ENCODE measurements at regions not wholly inside any gene's neighbourhood (a gene's known extent, or its start where the extent isn't known, plus 50 kb on each side); places are given as distances from the start of the nearest gene placed in this dataset.
A peak's percentile ranks its signal among the peaks of the same experiment; 100 is the strongest.

DNA sequence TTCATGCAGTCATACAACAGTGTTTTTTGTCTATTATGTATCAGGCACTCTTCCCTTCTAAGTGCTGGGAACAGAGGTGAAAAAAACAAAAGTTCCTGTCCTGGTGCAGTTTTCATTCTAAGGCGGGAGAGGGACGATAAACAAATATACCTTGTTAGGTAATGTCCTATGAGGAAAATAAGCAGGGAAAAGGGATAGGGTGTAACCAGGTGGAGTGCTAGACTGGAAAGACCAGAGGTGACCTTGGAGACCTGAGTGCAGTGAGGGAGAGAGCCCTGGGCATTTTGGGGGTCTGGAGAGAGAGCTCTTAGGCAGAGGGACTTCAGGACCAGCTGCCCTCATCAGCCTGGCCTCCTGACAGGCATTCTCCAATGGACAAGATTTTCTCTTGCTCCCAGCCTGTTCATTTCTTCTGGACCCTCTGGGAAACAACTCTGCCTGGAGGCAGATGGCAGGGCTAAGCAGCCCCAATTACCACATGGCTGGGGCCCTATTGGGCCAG is 97.2 kb upstream of the TJP1 start:
- H3K27me3 Mint-ChIP-seq (ENCODE audit: unreplicated experiment): no peaks in the 10 kb centered on the region
- H3K4me1 Mint-ChIP-seq (ENCODE audit: unreplicated experiment): peaks cover 35% of the 10 kb centered on the region
- DNase-seq (ENCODE audit: extremely low spot score, unreplicated experiment): no peak
- no peaks in the 10 kb centered on the region for H3K9me3 Mint-ChIP-seq (ENCODE audit: unreplicated experiment)
- H3K36me3 Mint-ChIP-seq (ENCODE audit: unreplicated experiment): no peaks in the 10 kb centered on the region
- TF ChIP-seq, protein P1, sequence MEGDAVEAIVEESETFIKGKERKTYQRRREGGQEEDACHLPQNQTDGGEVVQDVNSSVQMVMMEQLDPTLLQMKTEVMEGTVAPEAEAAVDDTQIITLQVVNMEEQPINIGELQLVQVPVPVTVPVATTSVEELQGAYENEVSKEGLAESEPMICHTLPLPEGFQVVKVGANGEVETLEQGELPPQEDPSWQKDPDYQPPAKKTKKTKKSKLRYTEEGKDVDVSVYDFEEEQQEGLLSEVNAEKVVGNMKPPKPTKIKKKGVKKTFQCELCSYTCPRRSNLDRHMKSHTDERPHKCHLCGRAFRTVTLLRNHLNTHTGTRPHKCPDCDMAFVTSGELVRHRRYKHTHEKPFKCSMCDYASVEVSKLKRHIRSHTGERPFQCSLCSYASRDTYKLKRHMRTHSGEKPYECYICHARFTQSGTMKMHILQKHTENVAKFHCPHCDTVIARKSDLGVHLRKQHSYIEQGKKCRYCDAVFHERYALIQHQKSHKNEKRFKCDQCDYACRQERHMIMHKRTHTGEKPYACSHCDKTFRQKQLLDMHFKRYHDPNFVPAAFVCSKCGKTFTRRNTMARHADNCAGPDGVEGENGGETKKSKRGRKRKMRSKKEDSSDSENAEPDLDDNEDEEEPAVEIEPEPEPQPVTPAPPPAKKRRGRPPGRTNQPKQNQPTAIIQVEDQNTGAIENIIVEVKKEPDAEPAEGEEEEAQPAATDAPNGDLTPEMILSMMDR (IDR thresholded peaks at IDR 0.05): no peak
- no peak overlapping the region for H3K4me3 Mint-ChIP-seq (ENCODE audit: unreplicated experiment)
- H3K27ac Mint-ChIP-seq (ENCODE audit: unreplicated experiment): no peak overlapping the region

DNA sequence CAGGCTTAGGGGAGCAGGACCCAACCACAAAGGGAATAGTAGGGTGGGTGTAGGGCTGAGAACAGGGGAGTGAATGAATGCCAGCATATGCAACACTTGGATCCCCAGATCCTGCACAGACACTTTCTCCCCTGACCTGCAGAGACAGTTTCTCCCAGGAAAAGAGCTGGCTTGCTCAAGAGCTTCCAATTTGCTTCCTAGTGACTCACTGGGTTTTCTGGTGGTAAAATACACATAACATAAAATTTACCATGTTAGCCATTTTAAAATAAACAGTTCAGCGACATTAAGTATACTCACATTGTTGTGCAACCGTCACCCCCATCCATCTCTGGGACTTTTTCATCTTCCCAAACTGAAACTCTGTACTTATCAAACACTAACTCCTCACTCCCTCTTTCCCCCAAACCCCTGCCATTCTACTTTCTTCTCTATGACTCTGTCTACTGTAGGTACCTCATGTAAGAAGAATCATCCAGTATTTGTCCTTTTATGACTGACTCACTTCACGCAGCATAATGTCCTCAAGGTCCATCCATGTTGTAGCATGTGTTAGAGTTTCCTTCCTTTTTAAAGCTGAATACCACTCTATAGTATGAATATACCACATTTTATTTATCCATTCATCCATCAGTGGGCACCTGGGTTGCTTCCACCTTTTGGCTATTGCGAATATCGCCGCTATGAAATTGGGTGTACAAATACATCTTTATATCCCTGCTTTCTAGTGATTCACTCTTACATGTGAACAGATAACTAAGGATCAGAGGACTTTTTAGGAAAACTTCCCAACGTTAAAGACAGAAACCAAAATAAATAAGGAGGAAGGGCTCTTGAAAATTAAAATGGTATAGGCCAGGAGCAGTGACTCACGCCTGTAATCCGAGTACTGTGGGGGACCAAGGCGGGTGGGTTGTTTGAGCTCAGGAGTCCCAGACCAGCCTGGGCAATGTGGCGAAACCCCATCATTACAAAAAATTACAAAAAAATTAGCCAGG is 95.6 kb upstream of the TJP1 start:
- DNase-seq (ENCODE audit: extremely low spot score, unreplicated experiment): no peak
- Mint-ChIP-seq H3K27me3 (ENCODE audit: unreplicated experiment) (no peaks in the 10 kb centered on the region), H3K4me1 (ENCODE audit: unreplicated experiment) (peaks cover 39% of the 10 kb centered on the region)

DNA sequence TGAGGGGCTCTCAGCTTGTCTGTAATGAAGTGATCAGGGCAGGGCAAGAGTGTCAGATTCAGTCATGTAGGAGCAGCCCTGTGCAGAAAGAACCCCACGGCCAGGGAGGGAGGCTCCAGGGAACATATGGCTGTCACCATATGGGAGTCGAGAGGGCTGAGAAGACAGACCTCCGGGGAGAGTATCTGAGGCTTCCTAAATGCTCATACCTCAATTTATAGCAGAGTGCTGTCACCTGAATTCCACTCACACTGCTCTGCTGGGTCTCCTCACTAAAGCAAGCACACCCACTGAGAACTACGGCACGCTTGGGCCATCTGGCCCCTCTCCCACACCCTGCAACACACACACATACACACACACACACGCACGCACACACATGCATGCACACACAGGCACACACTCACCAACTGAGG is 92.3 kb upstream of the TJP1 start:
- H3K36me3 Mint-ChIP-seq (ENCODE audit: unreplicated experiment): no peaks in the 10 kb centered on the region

More for the DNA sequence above, 95.6 kb upstream of the TJP1 start:
- Mint-ChIP-seq H3K36me3 (ENCODE audit: unreplicated experiment) (no peaks in the 10 kb centered on the region), H3K9me3 (ENCODE audit: unreplicated experiment) (no peaks in the 10 kb centered on the region), H3K27ac (ENCODE audit: unreplicated experiment) (no peak overlapping the region), H3K4me3 (ENCODE audit: unreplicated experiment) (no peak overlapping the region)
- TF ChIP-seq, protein P1 (IDR thresholded peaks at IDR 0.05): no peak

DNA sequence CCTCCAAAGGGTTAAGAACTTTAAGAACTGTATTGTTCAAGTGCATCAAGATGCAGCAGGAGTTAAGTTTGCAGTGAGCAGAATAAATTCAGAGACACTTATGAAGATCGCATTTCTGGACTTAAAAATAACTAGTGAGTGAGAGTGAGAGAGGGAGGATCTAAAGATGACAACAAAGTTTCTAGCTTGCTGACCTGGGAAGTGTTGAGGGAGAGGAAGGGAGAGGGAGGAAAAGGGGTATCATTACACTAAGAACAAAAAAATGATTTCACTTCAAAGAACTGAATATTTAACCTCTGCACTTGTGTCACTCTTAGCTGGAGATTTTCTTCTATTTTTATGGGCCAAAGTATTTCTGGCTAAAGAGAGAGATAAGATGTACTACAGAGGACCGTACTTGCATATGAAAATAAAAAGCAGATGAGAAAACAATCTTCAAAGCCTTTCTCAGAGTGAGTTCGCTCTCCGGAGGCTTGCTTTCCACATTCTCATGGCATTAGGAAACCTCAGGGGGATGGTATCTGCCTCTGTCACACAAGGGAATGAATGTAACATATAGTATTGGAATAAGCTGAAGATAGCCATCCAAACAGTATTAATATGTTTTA is 91.4 kb upstream of the TJP1 start:
- Mint-ChIP-seq H3K4me3 (ENCODE audit: unreplicated experiment) (peak overlapping the region; percentile 8), H3K36me3 (ENCODE audit: unreplicated experiment) (no peaks in the 10 kb centered on the region), H3K27ac (ENCODE audit: unreplicated experiment) (peak overlapping the region; percentile 36), H3K4me1 (ENCODE audit: unreplicated experiment) (peaks cover 39% of the 10 kb centered on the region), H3K9me3 (ENCODE audit: unreplicated experiment) (peaks cover 7% of the 10 kb centered on the region), H3K27me3 (ENCODE audit: unreplicated experiment) (no peaks in the 10 kb centered on the region)
- TF ChIP-seq, protein P1 (IDR thresholded peaks at IDR 0.05): no peak
- no peak for DNase-seq (ENCODE audit: extremely low spot score, unreplicated experiment)

More for the DNA sequence above, 92.3 kb upstream of the TJP1 start:
- Mint-ChIP-seq H3K4me1 (ENCODE audit: unreplicated experiment) (peaks cover 39% of the 10 kb centered on the region), H3K4me3 (ENCODE audit: unreplicated experiment) (no peak overlapping the region), H3K27me3 (ENCODE audit: unreplicated experiment) (no peaks in the 10 kb centered on the region), H3K9me3 (ENCODE audit: unreplicated experiment) (peaks cover 7% of the 10 kb centered on the region), H3K27ac (ENCODE audit: unreplicated experiment) (no peak overlapping the region)
- TF ChIP-seq, protein P1 (IDR thresholded peaks at IDR 0.05): no peak
- no peak for DNase-seq (ENCODE audit: extremely low spot score, unreplicated experiment)

DNA sequence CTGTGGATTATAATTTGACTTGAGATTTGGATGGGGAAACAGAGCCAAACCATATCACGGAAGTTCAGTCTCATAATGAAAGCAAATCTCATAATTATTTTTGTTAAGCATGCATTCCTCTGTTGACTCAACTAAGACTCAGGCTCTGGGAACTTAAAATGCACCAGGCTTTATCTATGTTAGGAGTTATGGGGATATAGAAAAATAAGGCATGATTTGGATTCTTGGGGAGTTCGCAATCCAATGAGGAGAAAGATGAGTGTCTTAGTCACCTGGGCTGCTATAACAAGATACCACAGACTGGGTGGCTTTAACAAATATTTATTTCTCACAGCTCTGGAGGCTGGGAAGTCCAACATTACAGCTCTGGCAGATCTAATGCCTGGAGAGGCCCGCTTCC is 89.4 kb upstream of the TJP1 start:
- Mint-ChIP-seq H3K27me3 (ENCODE audit: unreplicated experiment) (no peaks in the 10 kb centered on the region), H3K4me1 (ENCODE audit: unreplicated experiment) (peaks cover 26% of the 10 kb centered on the region), H3K9me3 (ENCODE audit: unreplicated experiment) (peaks cover 7% of the 10 kb centered on the region), H3K4me3 (ENCODE audit: unreplicated experiment) (no peak overlapping the region), H3K36me3 (ENCODE audit: unreplicated experiment) (no peaks in the 10 kb centered on the region), H3K27ac (ENCODE audit: unreplicated experiment) (no peak overlapping the region)
- no peak for DNase-seq (ENCODE audit: extremely low spot score, unreplicated experiment)
- TF ChIP-seq, protein P1 (IDR thresholded peaks at IDR 0.05): no peak

Data from osteocyte (in vitro differentiated cells).